ENCODE measurements at regions not wholly inside any gene's neighbourhood (a gene's known extent, or its start where the extent isn't known, plus 50 kb on each side); places are given as distances from the start of the nearest gene placed in this dataset.

- DNase-seq (ENCODE audit: low read depth in 1 of 2, low spot score in 1 of 2), result no peak
- TF ChIP-seq GABPA (IDR thresholded peaks at IDR 0.05; ENCODE audit: low read depth) (no peak), REST (IDR thresholded peaks at IDR 0.05; ENCODE audit: insufficient replicate concordance, low read depth) (no peak), POLR2AphosphoS5 (IDR thresholded peaks at IDR 0.05; ENCODE audit: low read depth) (no peak), CTCF (IDR thresholded peaks at IDR 0.05; ENCODE audit: insufficient read depth, low read length) (no peak), SPI1 (IDR thresholded peaks at IDR 0.05; ENCODE audit: borderline replicate concordance, low read depth) (no peak)
- Histone ChIP-seq H3K4me3 (replicated peaks; ENCODE audit: insufficient read depth, low read length) (no peak overlapping the region), H3K27me3 (ENCODE audit: insufficient read depth, poor library complexity, severe bottlenecking) (no peaks in the 10 kb centered on the region), H3K27ac (replicated peaks) (no peak overlapping the region)
Observed at GRCh38 chr11:28815110-28815509, 706.9 kb downstream of the METTL15 start.

GRCh38 chr11:28808771-28809170, 700.6 kb downstream of the METTL15 start:
- DNase-seq (ENCODE audit: low read depth in 1 of 2, low spot score in 1 of 2), result no peak
- TF ChIP-seq GABPA (IDR thresholded peaks at IDR 0.05; ENCODE audit: low read depth), result no peak
- no peak for TF ChIP-seq REST (IDR thresholded peaks at IDR 0.05; ENCODE audit: insufficient replicate concordance, low read depth)
- TF ChIP-seq CTCF (IDR thresholded peaks at IDR 0.05; ENCODE audit: insufficient read depth, low read length), result no peak
- TF ChIP-seq POLR2AphosphoS5 (IDR thresholded peaks at IDR 0.05; ENCODE audit: low read depth), result no peak
- no peak for TF ChIP-seq SPI1 (IDR thresholded peaks at IDR 0.05; ENCODE audit: borderline replicate concordance, low read depth)
- Histone ChIP-seq H3K27ac (replicated peaks) (no peak overlapping the region), H3K27me3 (ENCODE audit: insufficient read depth, poor library complexity, severe bottlenecking) (no peaks in the 10 kb centered on the region), H3K4me3 (replicated peaks; ENCODE audit: insufficient read depth, low read length) (no peak overlapping the region)

- DNase-seq (ENCODE audit: low read depth in 1 of 2, low spot score in 1 of 2), result no peak
- Histone ChIP-seq H3K4me3 (replicated peaks; ENCODE audit: insufficient read depth, low read length) (no peak overlapping the region), H3K27me3 (ENCODE audit: insufficient read depth, poor library complexity, severe bottlenecking) (no peaks in the 10 kb centered on the region), H3K27ac (replicated peaks) (no peak overlapping the region)
- TF ChIP-seq SPI1 (IDR thresholded peaks at IDR 0.05; ENCODE audit: borderline replicate concordance, low read depth) (no peak), CTCF (IDR thresholded peaks at IDR 0.05; ENCODE audit: insufficient read depth, low read length) (no peak), REST (IDR thresholded peaks at IDR 0.05; ENCODE audit: insufficient replicate concordance, low read depth) (no peak), GABPA (IDR thresholded peaks at IDR 0.05; ENCODE audit: low read depth) (no peak), POLR2AphosphoS5 (IDR thresholded peaks at IDR 0.05; ENCODE audit: low read depth) (no peak)
Observed at GRCh38 chr11:28799316-28799715, 691.1 kb downstream of the METTL15 start.

Measured in HL-60 (cell line).